T-cell (primary cell): ENCODE measurements at regions not wholly inside any gene's neighbourhood (a gene's known extent, or its start where the extent isn't known, plus 50 kb on each side); places are given as distances from the start of the nearest gene placed in this dataset.

ENCODE experiments used
- ATAC-seq, 4 experiments: fragments of 200-7000 bp in 3 of 4; fragments of 150-1000 bp in 1 of 4; cut with Tn5 transposase; replicated peaks in 1 of 4; 1 replicate in 3 of 4; 2 replicates in 1 of 4; pipeline ENCODE4 v1.10.0; 2021; ENCODE audit warnings: moderate library complexity in 3 of 4, mild to moderate bottlenecking in 2 of 4, moderate number of reproducible peaks in 1 of 4
- CTCF ChIA-PET, 2 donors: fragments of 300-600 bp; sonication (Branson Sonifier 250); formaldehyde crosslinking; loops; one replicate each; lab custom pipeline; 2022; ENCODE audit warnings: antibody characterized with exemption in 2 of 2; lab: Charles Lee
- POLR2A ChIA-PET, 2 donors: fragments of 300-600 bp; sonication (Branson Sonifier 250); formaldehyde crosslinking; loops; one replicate each; lab custom pipeline; 2022; ENCODE audit warnings: antibody characterized with exemption in 2 of 2; lab: Charles Lee
- DNase-seq, 35 experiments: peaks; one replicate each; pipeline versions ENCODE4 v3.0.0 to v3.0.0-alpha.2; 2013 to 2023
- H3K27ac ChIP-seq: one replicate; pipeline ENCODE4 v1.5.1; 2013; ENCODE audit warnings: low read length
- H3K27me3 ChIP-seq, 2 experiments: replicated peaks in 1 of 2; 1 replicate in 1 of 2; 2 replicates in 1 of 2; pipeline versions ENCODE4 v1.6.1 to v1.7.0; 2013; ENCODE audit warnings: low read length in 1 of 2, mixed read lengths in 1 of 2; ENCODE audit not compliant: control insufficient read depth in 2 of 2, insufficient read depth in 2 of 2; ENCODE audit errors: extremely low read depth in 1 of 2
- H3K36me3 ChIP-seq, 2 donors: 1 replicate in 1 of 2; 2 replicates in 1 of 2; pipeline versions ENCODE4 v1.6.1 to v1.7.0; 2013; ENCODE audit warnings: low read length in 1 of 2; ENCODE audit not compliant: control insufficient read depth in 2 of 2, insufficient read depth in 1 of 2; ENCODE audit errors: extremely low read depth in 1 of 2
- H3K4me1 ChIP-seq, 2 experiments: 1 replicate in 1 of 2; 2 replicates in 1 of 2; pipeline versions ENCODE4 v1.6.1 to v1.7.0; 2013; ENCODE audit warnings: low read length in 2 of 2, mixed read lengths in 1 of 2; ENCODE audit not compliant: insufficient read depth in 2 of 2, control insufficient read depth in 1 of 2; ENCODE audit errors: extremely low read depth in 1 of 2
- H3K4me3 ChIP-seq, 2 donors: 1 replicate in 1 of 2; 2 replicates in 1 of 2; pipeline versions ENCODE4 v1.5.1 to v1.7.0; 2013; ENCODE audit warnings: mild to moderate bottlenecking in 2 of 2, low read length in 1 of 2, moderate library complexity in 1 of 2; ENCODE audit not compliant: control insufficient read depth in 1 of 2; ENCODE audit errors: extremely low read depth in 1 of 2
- H3K9me3 ChIP-seq: 2 replicates; pipeline ENCODE4 v1.7.0; 2013
- H3K27ac Mint-ChIP-seq, 2 donors: one replicate each; pipeline ENCODE4 v1.8.0; 2020 to 2021; ENCODE audit warnings: mild to moderate bottlenecking in 2 of 2, mixed read lengths in 2 of 2
- H3K27me3 Mint-ChIP-seq, 2 donors: one replicate each; pipeline ENCODE4 v1.8.0; 2021 to 2022; ENCODE audit warnings: mixed read lengths in 2 of 2
- H3K36me3 Mint-ChIP-seq: one replicate; pipeline ENCODE4 v1.8.0; 2021; ENCODE audit warnings: mixed read lengths
- H3K4me1 Mint-ChIP-seq, 3 donors: one replicate each; pipeline ENCODE4 v1.8.0; 2020 to 2022; ENCODE audit warnings: mixed read lengths in 3 of 3, mild to moderate bottlenecking in 1 of 3
- H3K4me3 Mint-ChIP-seq, 3 donors: one replicate each; pipeline ENCODE4 v1.8.0; 2020 to 2022; ENCODE audit warnings: mild to moderate bottlenecking in 3 of 3, mixed read lengths in 3 of 3, moderate library complexity in 3 of 3
- H3K9me3 Mint-ChIP-seq, 3 donors: one replicate each; pipeline ENCODE4 v1.8.0; 2020 to 2022; ENCODE audit warnings: mixed read lengths in 3 of 3
- whole genome bisulfite sequencing: methylation state at CpG from one replicate; pipeline ENCODE4 v1.1.5; 2013; ENCODE audit warnings: missing lambda C conversion rate; ENCODE audit not compliant: insufficient coverage; 5-methylcytosine and 5-hydroxymethylcytosine counted together

GRCh38 chr1:101185421-101185820 lies 51.4 kb upstream of the S1PR1 start:
- Histone ChIP-seq H3K4me1 (peaks cover 0 to 5% of the 10 kb centered on the region in 2 experiments), H3K9me3 (no peaks in the 10 kb centered on the region), H3K4me3 (no peak overlapping the region), H3K27me3 (no peaks in the 10 kb centered on the region), H3K27ac (no peak overlapping the region), H3K36me3 (peaks cover 0 to 4% of the 10 kb centered on the region in 2 donors)
- DNase-seq (no peak), ATAC-seq (no peak)
- H3K36me3 Mint-ChIP-seq = no peaks in the 10 kb centered on the region
- H3K27me3 Mint-ChIP-seq = no peaks in the 10 kb centered on the region
- CTCF ChIA-PET = interaction anchor here in 1 of 2 donors (0.6 kb wide), 1 partner anchor 80 kb away, joined by 3 read pairs; no protein-coding TSS in a partner anchor
- H3K4me3 Mint-ChIP-seq = no peak overlapping the region
- H3K9me3 Mint-ChIP-seq = peaks cover 0 to 3% (median 0%) of the 10 kb centered on the region in 3 donors
- WGBS = no CpG with 5 or more reads among the region's 3 CpGs
- H3K27ac Mint-ChIP-seq = no peak overlapping the region
- POLR2A ChIA-PET = no interaction called here
- peaks cover 17 to 34% (median 32%) of the 10 kb centered on the region in 3 donors for H3K4me1 Mint-ChIP-seq

- H3K36me3 ChIP-seq = no peaks in the 10 kb centered on the region
- ChIA-PET CTCF (no interaction called here), POLR2A (interaction anchor here in 1 of 2 donors (0.9 kb wide), 1 partner anchor 10 kb away, joined by 4 read pairs; no protein-coding TSS in a partner anchor)
- Mint-ChIP-seq H3K9me3 (no peaks in the 10 kb centered on the region), H3K36me3 (no peaks in the 10 kb centered on the region), H3K4me3 (no peak overlapping the region), H3K27me3 (no peaks in the 10 kb centered on the region), H3K27ac (no peak overlapping the region), H3K4me1 (peaks cover 36 to 52% (median 48%) of the 10 kb centered on the region in 3 donors)
- no peaks in the 10 kb centered on the region for H3K9me3 ChIP-seq
- H3K27ac ChIP-seq = no peak overlapping the region
- no CpG with 5 or more reads among the region's 3 CpGs for WGBS
- no peak for ATAC-seq
- DNase-seq = no peak
- H3K4me1 ChIP-seq = peaks cover 15 to 16% of the 10 kb centered on the region in 2 experiments
- no peaks in the 10 kb centered on the region for H3K27me3 ChIP-seq
- no peak overlapping the region for H3K4me3 ChIP-seq
Measured at GRCh38 chr1:101183388-101183699, 53.5 kb upstream of the S1PR1 start.

- CTCF ChIA-PET = no interaction called here
- ATAC-seq (no peak), DNase-seq (no peak)
- H3K4me3 Mint-ChIP-seq = no peak overlapping the region
- H3K27me3 ChIP-seq = no peaks in the 10 kb centered on the region
- no peak overlapping the region for H3K27ac Mint-ChIP-seq
- peaks cover 18 to 19% of the 10 kb centered on the region in 2 experiments for H3K4me1 ChIP-seq
- H3K36me3 Mint-ChIP-seq = no peaks in the 10 kb centered on the region
- no peaks in the 10 kb centered on the region for H3K9me3 ChIP-seq
- H3K9me3 Mint-ChIP-seq = no peaks in the 10 kb centered on the region
- no peaks in the 10 kb centered on the region for H3K36me3 ChIP-seq
- no peaks in the 10 kb centered on the region for H3K27me3 Mint-ChIP-seq
- POLR2A ChIA-PET = interaction anchor here in 1 of 2 donors (0.9 kb wide), 1 partner anchor 11 kb away, joined by 4 read pairs; no protein-coding TSS in a partner anchor
- H3K27ac ChIP-seq = no peak overlapping the region
- no peak overlapping the region for H3K4me3 ChIP-seq
- peaks cover 38 to 54% (median 48%) of the 10 kb centered on the region in 3 donors for H3K4me1 Mint-ChIP-seq
Measured at GRCh38 chr1:101182627-101183387, 54.0 kb upstream of the S1PR1 start.

- Mint-ChIP-seq H3K27me3 (no peaks in the 10 kb centered on the region), H3K9me3 (no peaks in the 10 kb centered on the region), H3K4me1 (peaks cover 33 to 50% (median 46%) of the 10 kb centered on the region in 3 donors), H3K36me3 (no peaks in the 10 kb centered on the region), H3K4me3 (no peak overlapping the region), H3K27ac (peak overlapping the region in 1 of 2 donors; percentile 25)
- H3K36me3 ChIP-seq = no peaks in the 10 kb centered on the region
- CTCF ChIA-PET = no interaction called here
- H3K27me3 ChIP-seq = no peaks in the 10 kb centered on the region
- no peak for ATAC-seq
- no peaks in the 10 kb centered on the region for H3K9me3 ChIP-seq
- H3K4me1 ChIP-seq = peaks cover 16 to 19% of the 10 kb centered on the region in 2 experiments
- no peak overlapping the region for H3K27ac ChIP-seq
- whole genome bisulfite sequencing = 84% methylated on average over 4 of the region's 5 CpGs
- DNase-seq = no peak
- no peak overlapping the region for H3K4me3 ChIP-seq
- POLR2A ChIA-PET = no interaction called here
Measured at GRCh38 chr1:101181930-101182329, 54.9 kb upstream of the S1PR1 start.

- ChIA-PET POLR2A (interaction anchor here in 1 of 2 donors (1.1 kb wide), 1 partner anchor 8 kb away, joined by 3 read pairs; no protein-coding TSS in a partner anchor), CTCF (interaction anchor here (0.7 to 1.4 kb wide), 6 partner anchors 57 to 607 kb away, joined by 3 to 5 read pairs (median 3); no protein-coding TSS in a partner anchor)
- Mint-ChIP-seq H3K27ac (peak overlapping the region; percentile 90 to 94), H3K4me1 (peaks cover 34 to 42% (median 42%) of the 10 kb centered on the region in 3 donors), H3K9me3 (no peaks in the 10 kb centered on the region), H3K36me3 (no peaks in the 10 kb centered on the region), H3K4me3 (peak overlapping the region; percentile 43 to 75 (median 72)), H3K27me3 (no peaks in the 10 kb centered on the region)
- peak; percentile 58 to 88 (median 82) for ATAC-seq
- Histone ChIP-seq H3K27ac (peak overlapping the region; percentile 52), H3K27me3 (no peaks in the 10 kb centered on the region), H3K4me3 (no peak overlapping the region), H3K4me1 (peaks cover 16 to 19% of the 10 kb centered on the region in 2 experiments), H3K36me3 (no peaks in the 10 kb centered on the region), H3K9me3 (no peaks in the 10 kb centered on the region)
- 6% methylated on average over 2 of the region's 8 CpGs for WGBS
- peak in 6 of 35 experiments; percentile 2 to 48 (median 4) for DNase-seq
Measured at GRCh38 chr1:101178688-101179491, 57.9 kb upstream of the S1PR1 start.

- H3K4me3 ChIP-seq = no peak overlapping the region
- no peak for ATAC-seq
- POLR2A ChIA-PET = interaction anchor here (0.5 to 1.1 kb wide), 2 partner anchors 9 to 83 kb away, joined by 3 read pairs; no protein-coding TSS in a partner anchor
Measured at GRCh38 chr1:101178341-101178687, 58.5 kb upstream of the S1PR1 start.

More at GRCh38 chr1:101178341-101178687, 58.5 kb upstream of the S1PR1 start:
- peaks cover 32 to 39% (median 36%) of the 10 kb centered on the region in 3 donors for H3K4me1 Mint-ChIP-seq
- DNase-seq = no peak
- Histone ChIP-seq H3K36me3 (no peaks in the 10 kb centered on the region), H3K4me1 (peaks cover 16 to 19% of the 10 kb centered on the region in 2 experiments), H3K27me3 (no peaks in the 10 kb centered on the region), H3K9me3 (no peaks in the 10 kb centered on the region), H3K27ac (peak overlapping the region; percentile 52)
- H3K36me3 Mint-ChIP-seq = no peaks in the 10 kb centered on the region
- H3K4me3 Mint-ChIP-seq = peak overlapping the region in 2 of 3 donors; percentile 4 to 75
- peak overlapping the region; percentile 90 to 94 for H3K27ac Mint-ChIP-seq
- WGBS = no CpG with 5 or more reads among the region's 1 CpG
- no peaks in the 10 kb centered on the region for H3K27me3 Mint-ChIP-seq
- CTCF ChIA-PET = interaction anchor here (0.7 to 1.4 kb wide), 5 partner anchors 58 to 606 kb away, joined by 3 to 5 read pairs (median 3); no protein-coding TSS in a partner anchor
- no peaks in the 10 kb centered on the region for H3K9me3 Mint-ChIP-seq
